Endothelial cell of umbilical vein (primary cell): ENCODE measurements at regions not wholly inside any gene's neighbourhood (a gene's known extent, or its start where the extent isn't known, plus 50 kb on each side); places are given as distances from the start of the nearest gene placed in this dataset.

ENCODE experiments used
- BruUV-seq: library from RNA; stranded (reverse); fragments of 400-500 nt; replicated peaks from 2 replicates; lab custom pipeline; 2021; lab: Mats Ljungman, UMichigan
- CTCF ChIA-PET: fragments of 300-600, 350-600 bp; sonication (Branson Sonifier 250); formaldehyde crosslinking; loops from one replicate; lab custom pipeline; 2021; ENCODE audit warnings: antibody characterized with exemption, inconsistent platforms; lab: Charles Lee
- POLR2A ChIA-PET: fragments of 300-600, 350-600 bp; sonication (Branson Sonifier 250); formaldehyde crosslinking; loops from one replicate; lab custom pipeline; 2021; ENCODE audit warnings: antibody characterized with exemption, inconsistent platforms; lab: Charles Lee
- DNase-seq: peaks from one replicate; pipeline ENCODE4 v3.0.0-alpha.2; 2011; ENCODE audit warnings: low read depth, low spot score
- FAIRE-seq: peaks from 2 replicates; lab custom pipeline; 2011; peaks lifted over from hg19 to GRCh38; lab: Jason Lieb, UNC
- H2AFZ ChIP-seq: 2 replicates; pipeline ENCODE4 v1.6.0; 2012; ENCODE audit warnings: low read depth, low read length, control low read depth, inconsistent platforms
- H3K27ac ChIP-seq: 2 replicates; pipeline ENCODE4 v1.5.1; 2011; ENCODE audit warnings: low read depth, mild to moderate bottlenecking, control low read depth, low read length, moderate library complexity; ENCODE audit not compliant: insufficient read depth
- H3K27me3 ChIP-seq, 2 experiments: 2 replicates each; pipeline versions ENCODE4 v1.6.0 to v1.6.1; 2011; ENCODE audit warnings: low read length in 2 of 2, mixed read lengths in 1 of 2; ENCODE audit not compliant: control insufficient read depth in 2 of 2, insufficient read depth in 2 of 2
- H3K36me3 ChIP-seq, 2 experiments: 2 replicates in 1 of 2; 3 replicates in 1 of 2; pipeline ENCODE4 v1.5.1; 2011; ENCODE audit warnings: low read length in 2 of 2, mild to moderate bottlenecking in 1 of 2, moderate library complexity in 1 of 2; ENCODE audit not compliant: control insufficient read depth in 2 of 2, insufficient read depth in 2 of 2; ENCODE audit errors: extremely low read depth in 1 of 2
- H3K4me1 ChIP-seq: 3 replicates; pipeline ENCODE4 v1.5.1; 2011; ENCODE audit warnings: mild to moderate bottlenecking, low read length; ENCODE audit not compliant: control insufficient read depth, insufficient read depth; ENCODE audit errors: extremely low read depth
- H3K4me2 ChIP-seq: 2 replicates; pipeline ENCODE4 v1.6.1; 2011; ENCODE audit warnings: low read length, control low read depth, mixed read lengths; ENCODE audit not compliant: insufficient read depth
- H3K4me3 ChIP-seq, 3 experiments: fragments of 200-600 bp in 1 of 3; sonication (generic), shearing (Covaris generic) in 1 of 3; replicated peaks in 1 of 3; 2 replicates each; pipeline ENCODE4 v1.5.1; 2011 to 2016; ENCODE audit warnings: control low read depth in 3 of 3, low read length in 3 of 3, mild to moderate bottlenecking in 2 of 3, inconsistent platforms in 1 of 3, low read depth in 1 of 3, moderate library complexity in 1 of 3; ENCODE audit not compliant: insufficient read depth in 1 of 3
- H3K79me2 ChIP-seq: 2 replicates; pipeline ENCODE4 v1.6.0; 2012; ENCODE audit warnings: low read length, inconsistent platforms; ENCODE audit not compliant: control insufficient read depth, insufficient read depth
- H3K9ac ChIP-seq: replicated peaks from 2 replicates; pipeline ENCODE3; 2011; ENCODE audit warnings: low read length, control low read depth; ENCODE audit not compliant: insufficient read depth; ENCODE audit errors: extremely low read depth
- H3K9me1 ChIP-seq: replicated peaks from 3 replicates; pipeline ENCODE4 v1.6.0; 2011; ENCODE audit warnings: mild to moderate bottlenecking, low read length; ENCODE audit not compliant: control insufficient read depth, insufficient read depth; ENCODE audit errors: extremely low read depth
- H3K9me3 ChIP-seq: replicated peaks from 2 replicates; pipeline ENCODE4 v1.5.1; 2012; ENCODE audit warnings: low read length, inconsistent platforms; ENCODE audit not compliant: control insufficient read depth, insufficient read depth
- H4K20me1 ChIP-seq: replicated peaks from 2 replicates; pipeline ENCODE3; 2011; ENCODE audit warnings: mild to moderate bottlenecking, low read length; ENCODE audit not compliant: control insufficient read depth, insufficient read depth; ENCODE audit errors: extremely low read depth
- EZH2 ChIP-seq: IDR thresholded peaks from 2 replicates; pipeline ENCODE4 v1.6.1; 2012; ENCODE audit warnings: borderline replicate concordance, low read depth, mild to moderate bottlenecking, moderate library complexity, low read length, inconsistent platforms; ENCODE audit not compliant: severe bottlenecking
- FOS ChIP-seq: IDR thresholded peaks from 2 replicates; pipeline ENCODE4 v1.6.1; 2011; ENCODE audit warnings: mild to moderate bottlenecking, low read length, moderate library complexity, borderline replicate concordance; ENCODE audit not compliant: insufficient read depth
- GATA2 ChIP-seq: IDR thresholded peaks from 2 replicates; pipeline ENCODE4 v1.7.0; 2011; ENCODE audit warnings: low read depth, mild to moderate bottlenecking, moderate library complexity, mixed read lengths, low read length; ENCODE audit not compliant: insufficient read length, insufficient read depth
- JUN ChIP-seq: IDR thresholded peaks from 2 replicates; pipeline ENCODE4 v1.6.1; 2011; ENCODE audit warnings: borderline replicate concordance, low read depth; ENCODE audit not compliant: insufficient read length, insufficient read depth
- MYC ChIP-seq: IDR thresholded peaks from one replicate; pipeline ENCODE4 v1.6.1; 2011; ENCODE audit warnings: mild to moderate bottlenecking, low read depth, low read length
- POLR2A ChIP-seq: IDR thresholded peaks from 2 replicates; pipeline ENCODE4 v1.6.1; 2012; ENCODE audit warnings: low read depth, mild to moderate bottlenecking, control low read depth, low read length
- POLR2AphosphoS5 ChIP-seq: IDR thresholded peaks from 2 replicates; pipeline ENCODE4 v1.6.1; 2012; ENCODE audit warnings: low read depth, mild to moderate bottlenecking, control low read depth, low read length, moderate library complexity; ENCODE audit not compliant: insufficient read depth
- dilution Hi-C: fragments of 300-500 bp; cut with MboI; formaldehyde crosslinking; loops from one replicate; pipeline ENCODE4 v1.15.0; 2019; ENCODE audit warnings: low sequenced_read_pairs; ENCODE audit not compliant: extremely low pct_ligation_motif_present
- intact Hi-C: fragments of 100-400 bp; cut with micrococcal nuclease; formaldehyde crosslinking; loops from one replicate; pipeline ENCODE4 v1.10.0; 2022
- TF ChIP-seq, protein P1 (sequence below), 2 donors: IDR thresholded peaks; 1 replicate in 1 of 2; 2 replicates in 1 of 2; pipeline ENCODE4 v1.5.1; 2011; ENCODE audit warnings: low read length in 2 of 2, mild to moderate bottlenecking in 2 of 2, moderate library complexity in 2 of 2, control low read depth in 1 of 2, inconsistent platforms in 1 of 2, low read depth in 1 of 2; ENCODE audit not compliant: insufficient read depth in 1 of 2; ENCODE audit errors: extremely low read depth in 1 of 2
- TF ChIP-seq, protein P2 (sequence below): IDR thresholded peaks from 2 replicates; pipeline ENCODE4 v1.6.1; 2011; ENCODE audit not compliant: insufficient read depth, insufficient read length

DNA sequence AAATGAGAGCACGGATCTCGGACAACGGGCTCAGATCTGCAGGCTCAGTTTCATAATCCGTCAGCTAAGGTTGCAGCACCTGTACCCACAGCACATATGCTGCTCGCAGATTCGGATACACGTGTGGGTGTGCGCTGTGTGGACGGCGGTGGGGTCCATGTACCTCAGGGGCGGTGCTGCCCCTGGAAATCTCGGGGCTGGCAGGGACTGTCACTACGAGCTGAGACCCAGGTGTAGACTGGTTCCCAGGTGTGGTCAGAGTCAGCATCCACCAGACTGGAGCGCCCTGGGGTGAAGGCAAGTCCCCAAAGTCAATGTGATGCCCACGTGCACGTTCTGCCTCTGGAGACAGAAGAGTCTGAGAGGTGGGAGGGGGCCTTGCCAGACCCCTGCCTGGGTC, 989.3 kb downstream of the BRD1 start:
- ChIA-PET POLR2A (no interaction called here), CTCF (no interaction called here)
- Histone ChIP-seq H3K4me3 (no peak overlapping the region), H3K4me1 (no peaks in the 10 kb centered on the region), H3K9me1 (no peaks in the 10 kb centered on the region), H3K4me2 (no peak overlapping the region), H3K27me3 (no peaks in the 10 kb centered on the region), H3K27ac (no peak overlapping the region), H2AFZ (no peak overlapping the region), H4K20me1 (no peaks in the 10 kb centered on the region), H3K79me2 (no peaks in the 10 kb centered on the region), H3K9me3 (peaks cover 7% of the 10 kb centered on the region), H3K36me3 (no peaks in the 10 kb centered on the region), H3K9ac (no peak overlapping the region)
- FAIRE-seq (no peak), DNase-seq (no peak)
- intact Hi-C loops (no loop called here), dilution Hi-C loops (no loop called here)
- no TSS peak for BruUV-seq
- TF ChIP-seq EZH2 (no peak), GATA2 (no peak), FOS (no peak), MYC (no peak), POLR2AphosphoS5 (no peak), POLR2A (no peak), JUN (no peak)
- TF ChIP-seq, protein P1, sequence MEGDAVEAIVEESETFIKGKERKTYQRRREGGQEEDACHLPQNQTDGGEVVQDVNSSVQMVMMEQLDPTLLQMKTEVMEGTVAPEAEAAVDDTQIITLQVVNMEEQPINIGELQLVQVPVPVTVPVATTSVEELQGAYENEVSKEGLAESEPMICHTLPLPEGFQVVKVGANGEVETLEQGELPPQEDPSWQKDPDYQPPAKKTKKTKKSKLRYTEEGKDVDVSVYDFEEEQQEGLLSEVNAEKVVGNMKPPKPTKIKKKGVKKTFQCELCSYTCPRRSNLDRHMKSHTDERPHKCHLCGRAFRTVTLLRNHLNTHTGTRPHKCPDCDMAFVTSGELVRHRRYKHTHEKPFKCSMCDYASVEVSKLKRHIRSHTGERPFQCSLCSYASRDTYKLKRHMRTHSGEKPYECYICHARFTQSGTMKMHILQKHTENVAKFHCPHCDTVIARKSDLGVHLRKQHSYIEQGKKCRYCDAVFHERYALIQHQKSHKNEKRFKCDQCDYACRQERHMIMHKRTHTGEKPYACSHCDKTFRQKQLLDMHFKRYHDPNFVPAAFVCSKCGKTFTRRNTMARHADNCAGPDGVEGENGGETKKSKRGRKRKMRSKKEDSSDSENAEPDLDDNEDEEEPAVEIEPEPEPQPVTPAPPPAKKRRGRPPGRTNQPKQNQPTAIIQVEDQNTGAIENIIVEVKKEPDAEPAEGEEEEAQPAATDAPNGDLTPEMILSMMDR (IDR thresholded peaks at IDR 0.05; ENCODE audit: extremely low read depth in 1 of 2, insufficient read depth in 1 of 2, low read depth in 1 of 2, low read length in 2 of 2) = no peak
- TF ChIP-seq, protein P2, sequence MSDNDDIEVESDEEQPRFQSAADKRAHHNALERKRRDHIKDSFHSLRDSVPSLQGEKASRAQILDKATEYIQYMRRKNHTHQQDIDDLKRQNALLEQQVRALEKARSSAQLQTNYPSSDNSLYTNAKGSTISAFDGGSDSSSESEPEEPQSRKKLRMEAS = no peak
